Left lung (tissue), 4 donors: ENCODE measurements at regions not wholly inside any gene's neighbourhood (a gene's known extent, or its start where the extent isn't known, plus 50 kb on each side); places are given as distances from the start of the nearest gene placed in this dataset.
A peak's percentile ranks its signal among the peaks of the same experiment; 100 is the strongest.

Experiments used
- ATAC-seq: fragments of 200-7000 bp; cut with Tn5 transposase; one replicate; pipeline ENCODE4 v1.9.1; 2020; ENCODE audit warnings: moderate library complexity
- DNase-seq, 4 donors: peaks; one replicate each; pipeline ENCODE4 v3.0.0-alpha.2; 2013 to 2020
- H3K27ac ChIP-seq, 2 donors: fragments of 200-600 bp; sonication (generic) in 1 of 2; one replicate each; pipeline versions ENCODE4 v1.5.0 to v1.8.0; 2020 to 2021
- H3K27me3 ChIP-seq, 2 donors: fragments of 200-600 bp; sonication (generic) in 1 of 2; one replicate each; pipeline versions ENCODE4 v1.5.0 to v1.8.0; 2020 to 2021
- H3K36me3 ChIP-seq, 2 donors: fragments of 200-600 bp; sonication (generic) in 1 of 2; one replicate each; pipeline versions ENCODE4 v1.5.0 to v1.8.0; 2020 to 2021
- H3K4me1 ChIP-seq, 2 donors: fragments of 200-600 bp; one replicate each; pipeline ENCODE4 v1.8.0; 2021
- H3K4me3 ChIP-seq, 2 donors: fragments of 200-600 bp; sonication (generic) in 1 of 2; one replicate each; pipeline versions ENCODE4 v1.5.0 to v1.8.0; 2020 to 2021; ENCODE audit warnings: mild to moderate bottlenecking in 1 of 2
- H3K9me3 ChIP-seq, 2 donors: fragments of 200-600 bp; sonication (generic) in 1 of 2; one replicate each; pipeline versions ENCODE4 v1.5.0 to v1.8.0; 2020 to 2021
- CTCF ChIP-seq, 2 donors: fragments of 200-600 bp; sonication (generic) in 1 of 2; IDR thresholded peaks; one replicate each; pipeline versions ENCODE4 v1.5.0 to v1.8.0; 2021; ENCODE audit warnings: antibody characterized with exemption in 2 of 2
- intact Hi-C, 2 donors: fragments of 100-400 bp; cut with DNase I; formaldehyde crosslinking; loops; one replicate each; pipeline versions ENCODE4 v1.11.2 to v1.14.2; 2022
- donor health status: DM: no; HTN: yes; CAD: no.
- donor health status: DM: no; HTN: no; CAD: no.

- no peaks in the 10 kb centered on the region for H3K27me3 ChIP-seq
- H3K27ac ChIP-seq: no peak overlapping the region
- no peaks in the 10 kb centered on the region for H3K9me3 ChIP-seq
- no peak overlapping the region for H3K4me3 ChIP-seq
- no peaks in the 10 kb centered on the region for H3K36me3 ChIP-seq
- ATAC-seq (no peak), DNase-seq (peak in 2 of 4 donors; percentile 62 to 87)
- intact Hi-C loops: no loop called here
- H3K4me1 ChIP-seq: peaks cover 15 to 32% of the 10 kb centered on the region in 2 donors
- TF ChIP-seq CTCF (IDR thresholded peaks at IDR 0.05): no peak
Observed at GRCh38 chr5:135243556-135244285, 155.3 kb downstream of the MACROH2A1 start.

GRCh38 chr5:135242866-135243555, 156.0 kb downstream of the MACROH2A1 start:
- no peaks in the 10 kb centered on the region for H3K27me3 ChIP-seq
- no peak for TF ChIP-seq CTCF (IDR thresholded peaks at IDR 0.05)
- H3K9me3 ChIP-seq: no peaks in the 10 kb centered on the region
- intact Hi-C loops: no loop called here
- no peak for ATAC-seq
- peaks cover 15 to 32% of the 10 kb centered on the region in 2 donors for H3K4me1 ChIP-seq
- no peaks in the 10 kb centered on the region for H3K36me3 ChIP-seq
- H3K27ac ChIP-seq: no peak overlapping the region
- DNase-seq: no peak
- H3K4me3 ChIP-seq: no peak overlapping the region

- no peak overlapping the region for H3K4me3 ChIP-seq
- no peaks in the 10 kb centered on the region for H3K27me3 ChIP-seq
- peaks cover 15 to 27% of the 10 kb centered on the region in 2 donors for H3K4me1 ChIP-seq
- H3K36me3 ChIP-seq: no peaks in the 10 kb centered on the region
- no peak for TF ChIP-seq CTCF (IDR thresholded peaks at IDR 0.05)
- peak; percentile 71 for ATAC-seq
- DNase-seq: peak in 1 of 4 donors; percentile 63
- no peaks in the 10 kb centered on the region for H3K9me3 ChIP-seq
- intact Hi-C loops: no loop called here
- peak overlapping the region in 1 of 2 donors; percentile 34 for H3K27ac ChIP-seq
Observed at GRCh38 chr5:135242021-135242865, 156.8 kb downstream of the MACROH2A1 start.

GRCh38 chr5:135241536-135241935, 157.5 kb downstream of the MACROH2A1 start:
- Histone ChIP-seq H3K4me3 (no peak overlapping the region), H3K4me1 (peaks cover 12 to 20% of the 10 kb centered on the region in 2 donors), H3K9me3 (no peaks in the 10 kb centered on the region), H3K36me3 (no peaks in the 10 kb centered on the region), H3K27ac (peak overlapping the region in 1 of 2 donors; percentile 34), H3K27me3 (no peaks in the 10 kb centered on the region)
- TF ChIP-seq CTCF (IDR thresholded peaks at IDR 0.05): no peak
- DNase-seq (no peak), ATAC-seq (no peak)
- intact Hi-C loops: no loop called here
